NT2/D1 (cell line): ENCODE measurements at regions not wholly inside any gene's neighbourhood (a gene's known extent, or its start where the extent isn't known, plus 50 kb on each side); places are given as distances from the start of the nearest gene placed in this dataset.

ENCODE experiments used
- YY1 ChIP-seq: IDR thresholded peaks from 2 replicates; pipeline ENCODE4 v1.6.1; 2011; ENCODE audit not compliant: insufficient read length, insufficient read depth
- ZNF274 ChIP-seq: IDR thresholded peaks from 2 replicates; pipeline ENCODE4 v1.6.1; 2011; ENCODE audit warnings: mild to moderate bottlenecking, low read depth, low read length

DNA sequence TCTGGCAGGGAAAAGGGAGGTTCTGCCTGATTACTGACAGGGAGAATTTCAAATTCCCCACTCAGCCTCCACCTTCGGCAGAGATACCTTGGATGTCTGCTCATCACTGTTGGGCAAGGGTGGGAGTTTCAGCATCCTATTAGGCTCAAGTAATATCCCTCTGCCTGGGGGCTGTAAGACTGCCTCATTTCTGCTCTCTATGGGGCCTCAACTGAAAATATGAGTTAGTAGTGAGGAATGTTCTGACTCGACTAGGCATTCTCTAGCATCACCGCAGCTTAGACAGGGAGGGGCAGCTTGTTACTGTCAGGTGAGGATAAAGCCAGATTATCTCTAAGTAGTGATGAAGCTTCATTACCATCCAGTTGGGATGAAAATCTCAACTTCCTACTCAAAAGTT, 87.7 kb upstream of the LRP1B start:
- TF ChIP-seq YY1 (no peak), ZNF274 (no peak)
